NCI-H2196 (cell line): ENCODE measurements at regions not wholly inside any gene's neighbourhood (a gene's known extent, or its start where the extent isn't known, plus 50 kb on each side); places are given as distances from the start of the nearest gene placed in this dataset.

Experiments used
- DNase-seq: peaks from one replicate; lab custom pipeline; 2025; ENCODE audit not compliant: unreplicated experiment; lab: John Stamatoyannopoulos, UW

DNA sequence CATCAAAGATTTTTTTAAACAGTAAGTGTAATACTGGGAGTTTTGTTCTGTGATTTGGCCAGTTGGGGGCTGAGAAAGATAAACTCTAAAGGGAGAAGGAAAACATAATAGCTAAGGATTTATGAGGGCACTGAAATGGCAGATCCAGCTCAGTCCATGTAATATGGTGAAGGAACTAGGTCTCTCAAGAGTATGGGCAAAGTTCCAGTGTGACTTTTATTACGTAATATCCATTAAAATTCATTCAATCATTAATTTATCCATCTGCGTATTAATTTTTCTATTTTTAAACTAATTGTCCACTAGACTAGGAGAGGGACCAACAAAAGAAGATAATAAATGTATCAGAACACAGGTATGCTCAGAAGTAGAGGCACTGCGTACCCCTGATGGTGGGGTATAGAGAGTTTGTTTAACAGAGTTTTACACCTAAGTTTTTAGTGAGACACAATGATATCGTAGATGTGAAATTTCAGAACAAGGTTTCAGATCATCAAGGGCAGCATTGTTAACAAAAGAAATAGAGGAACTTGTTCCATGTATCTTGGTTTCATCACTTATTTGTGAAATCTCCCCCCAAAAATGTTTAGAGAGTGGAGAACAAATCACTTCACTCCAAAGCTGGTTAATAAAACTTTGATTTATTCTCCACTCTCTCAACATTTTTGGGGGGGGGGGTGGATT lies 351.1 kb downstream of the GRXCR1 start:
- no peak for DNase-seq

GRCh38 chr4:43244688-43245382 lies 352.3 kb downstream of the GRXCR1 start:
- no peak for DNase-seq

DNA sequence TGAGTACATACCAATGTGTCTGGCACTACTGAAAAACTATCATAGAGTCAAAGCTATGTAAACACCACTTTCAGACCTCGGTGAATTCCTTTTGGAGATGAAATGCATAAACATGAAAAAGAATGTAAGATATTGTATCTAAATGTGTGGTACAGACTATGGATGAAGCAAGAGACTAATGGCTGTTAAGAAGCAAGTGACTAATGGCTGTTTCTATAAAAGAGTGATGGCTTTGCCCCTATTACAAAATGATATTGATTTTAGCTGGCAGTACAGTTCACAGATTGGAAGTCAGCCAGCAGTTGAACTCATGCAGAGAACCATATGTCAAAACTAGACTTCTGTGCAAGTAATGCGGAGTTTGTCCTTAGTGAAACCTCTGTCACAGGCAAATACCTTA lies 359.3 kb downstream of the GRXCR1 start:
- DNase-seq = no peak

GRCh38 chr4:43253541-43253940 lies 361.0 kb downstream of the GRXCR1 start:
- DNase-seq = no peak

GRCh38 chr4:43264730-43265129 lies 372.2 kb downstream of the GRXCR1 start:
- DNase-seq = no peak

GRCh38 chr4:43271946-43272345 lies 379.4 kb downstream of the GRXCR1 start:
- DNase-seq = no peak

GRCh38 chr4:43274376-43274775 lies 381.9 kb downstream of the GRXCR1 start:
- no peak for DNase-seq

DNA sequence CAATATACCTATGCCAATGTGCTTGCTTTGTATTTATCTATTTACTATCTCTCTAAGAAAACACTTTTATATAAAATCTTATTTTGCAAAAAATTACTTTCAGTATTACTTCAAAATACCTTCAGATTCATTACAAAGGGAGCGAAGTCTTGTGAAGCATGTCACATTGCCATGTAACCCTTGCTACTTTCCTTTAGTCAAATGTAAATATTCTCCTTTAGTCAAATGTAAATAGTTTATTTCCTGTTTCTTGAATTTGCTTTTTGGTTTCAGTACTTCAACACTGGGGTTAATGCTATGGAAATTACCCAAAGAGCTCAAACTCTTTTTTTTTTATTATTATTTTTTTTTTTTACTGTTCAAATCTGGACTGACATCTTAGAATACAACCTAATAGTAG lies 383.3 kb downstream of the GRXCR1 start:
- DNase-seq = no peak

DNA sequence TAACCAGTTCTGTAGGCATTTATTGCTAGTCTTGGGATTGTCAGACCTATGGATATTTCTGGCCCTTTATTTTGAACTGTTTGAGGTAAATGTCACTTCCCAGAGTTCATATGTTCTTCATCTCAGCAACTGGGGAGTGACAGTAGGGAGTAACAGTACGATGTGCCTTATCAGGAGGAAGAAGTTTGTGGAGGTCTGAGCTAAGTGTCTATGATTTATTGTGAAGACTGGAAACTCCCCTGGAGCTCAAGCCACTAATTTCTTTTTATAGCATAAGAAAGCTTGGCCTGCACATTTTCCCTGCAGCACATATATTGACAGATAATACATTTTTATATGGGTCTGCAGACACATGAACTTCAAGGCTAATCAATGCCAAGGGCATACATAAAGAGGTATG lies 383.8 kb downstream of the GRXCR1 start:
- DNase-seq = no peak

DNA sequence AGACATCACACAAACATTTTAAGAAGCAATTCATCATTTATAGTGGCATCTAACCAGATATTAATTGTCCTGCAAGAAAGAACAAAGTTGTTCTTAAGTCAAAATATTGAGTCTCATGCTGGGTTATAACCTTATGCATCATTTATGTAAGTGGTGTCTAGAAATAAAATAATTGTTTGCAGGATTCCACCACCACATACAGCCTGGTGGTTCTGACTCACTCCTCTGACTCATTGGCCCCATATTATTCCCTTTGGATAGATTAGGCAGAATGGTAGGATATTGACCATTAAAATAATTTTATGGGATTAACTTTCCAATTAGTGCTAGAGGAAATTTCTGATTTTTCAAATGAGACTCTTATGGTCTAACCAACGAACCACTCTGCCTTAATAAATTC lies 384.5 kb downstream of the GRXCR1 start:
- no peak for DNase-seq

GRCh38 chr4:43282534-43282933 lies 390.0 kb downstream of the GRXCR1 start:
- DNase-seq = no peak

DNA sequence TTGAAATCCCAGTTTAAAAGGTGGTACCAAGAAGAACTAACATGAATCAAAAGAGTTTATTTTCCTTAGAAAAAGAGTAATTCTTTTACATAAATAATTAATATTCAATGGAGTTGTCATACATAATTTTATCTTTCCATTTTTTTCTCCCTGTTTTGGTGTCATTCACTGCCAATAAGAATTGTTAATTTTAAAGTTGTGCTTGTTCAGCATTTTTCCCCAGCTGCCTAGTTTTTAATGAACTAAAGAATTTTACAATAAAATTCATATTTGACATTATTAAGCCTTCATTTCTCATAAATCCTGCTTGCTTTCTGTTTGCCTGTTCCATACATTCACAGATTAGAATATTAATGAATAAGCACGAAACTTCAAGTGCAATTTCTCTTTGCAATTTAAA lies 393.6 kb downstream of the GRXCR1 start:
- DNase-seq = no peak

DNA sequence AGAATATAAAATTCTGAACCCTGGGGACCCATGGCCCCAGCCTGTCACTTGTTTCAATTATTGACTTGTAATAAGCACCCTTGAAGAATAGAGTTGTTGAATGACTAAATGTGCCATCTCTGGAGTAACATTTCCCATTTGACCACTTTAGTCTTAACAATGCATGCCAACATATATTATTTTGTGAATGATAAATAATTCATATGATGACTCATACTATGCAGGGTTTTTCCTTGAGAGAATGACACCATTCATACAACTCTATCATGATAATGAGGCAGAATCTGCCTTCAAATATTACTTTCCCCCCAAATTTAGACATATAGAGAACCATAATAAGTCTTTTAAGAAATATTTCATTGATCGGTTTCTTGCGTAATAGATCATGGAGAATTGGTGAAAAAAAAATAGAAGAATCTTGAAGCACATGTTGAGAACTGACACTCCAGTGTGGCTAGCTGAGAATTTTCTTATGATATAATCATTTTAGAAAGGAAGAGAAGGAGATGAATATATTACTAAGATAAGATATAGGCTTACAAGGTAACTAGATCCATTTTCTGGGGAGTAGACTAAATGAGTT lies 404.5 kb downstream of the GRXCR1 start:
- no peak for DNase-seq

DNA sequence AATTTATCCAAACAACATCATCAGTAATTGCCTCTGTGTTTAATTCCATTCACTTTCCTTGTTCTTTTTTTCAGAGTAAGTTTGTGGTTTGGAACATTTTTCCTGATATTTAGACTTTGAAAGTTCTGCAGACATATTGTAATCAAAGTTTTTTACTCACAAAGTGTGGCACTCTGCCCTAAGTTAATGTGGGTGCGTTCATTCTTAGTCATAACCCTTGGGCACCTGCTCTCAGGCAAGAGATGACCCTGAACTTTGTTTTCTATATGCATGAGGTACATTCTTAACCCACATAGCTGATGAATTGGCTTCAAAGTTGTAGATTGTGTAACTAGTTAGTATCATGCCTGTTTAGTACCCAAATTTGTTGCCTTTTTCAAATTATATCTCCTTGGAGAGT lies 424.3 kb downstream of the GRXCR1 start:
- DNase-seq = no peak

DNA sequence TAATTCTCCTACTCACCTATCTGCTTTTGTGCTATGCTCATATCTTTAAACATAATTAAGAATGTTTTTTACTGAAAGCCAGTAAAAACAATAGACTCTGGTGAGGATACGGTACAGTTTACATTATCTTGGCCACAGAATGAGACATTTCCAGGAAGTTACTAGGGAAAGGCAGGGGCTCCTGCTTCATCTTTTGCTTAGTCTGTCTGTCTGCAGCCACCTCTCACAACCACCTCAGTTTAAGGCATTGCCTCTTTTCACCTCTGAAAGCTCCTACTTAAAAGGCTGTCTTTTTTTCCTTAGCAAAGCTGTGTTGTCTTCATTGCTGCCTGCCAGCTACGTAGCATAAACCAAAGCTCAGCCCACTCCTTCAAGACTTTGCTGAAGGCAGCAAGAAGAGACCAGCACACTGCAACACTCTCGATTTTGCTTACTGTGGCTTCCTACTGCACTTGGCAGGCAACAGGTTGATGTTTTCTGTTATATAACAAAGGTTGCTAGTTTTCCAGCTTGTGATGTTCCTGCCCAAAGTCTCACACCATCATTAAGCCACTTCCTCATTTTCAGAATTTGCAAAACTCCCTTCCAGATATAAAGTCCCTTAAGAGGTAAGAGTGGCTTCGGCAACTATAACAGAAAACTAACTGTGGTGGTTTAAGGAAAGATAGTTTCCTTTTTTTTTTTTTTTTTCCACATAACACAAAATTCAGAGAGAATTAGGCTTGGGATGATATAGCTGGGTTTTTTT lies 432.9 kb downstream of the GRXCR1 start:
- no peak for DNase-seq

- no peak for DNase-seq
These were observed 437.8 kb downstream of the GRXCR1 start for GRCh38 chr4:43330288-43330687.

DNA sequence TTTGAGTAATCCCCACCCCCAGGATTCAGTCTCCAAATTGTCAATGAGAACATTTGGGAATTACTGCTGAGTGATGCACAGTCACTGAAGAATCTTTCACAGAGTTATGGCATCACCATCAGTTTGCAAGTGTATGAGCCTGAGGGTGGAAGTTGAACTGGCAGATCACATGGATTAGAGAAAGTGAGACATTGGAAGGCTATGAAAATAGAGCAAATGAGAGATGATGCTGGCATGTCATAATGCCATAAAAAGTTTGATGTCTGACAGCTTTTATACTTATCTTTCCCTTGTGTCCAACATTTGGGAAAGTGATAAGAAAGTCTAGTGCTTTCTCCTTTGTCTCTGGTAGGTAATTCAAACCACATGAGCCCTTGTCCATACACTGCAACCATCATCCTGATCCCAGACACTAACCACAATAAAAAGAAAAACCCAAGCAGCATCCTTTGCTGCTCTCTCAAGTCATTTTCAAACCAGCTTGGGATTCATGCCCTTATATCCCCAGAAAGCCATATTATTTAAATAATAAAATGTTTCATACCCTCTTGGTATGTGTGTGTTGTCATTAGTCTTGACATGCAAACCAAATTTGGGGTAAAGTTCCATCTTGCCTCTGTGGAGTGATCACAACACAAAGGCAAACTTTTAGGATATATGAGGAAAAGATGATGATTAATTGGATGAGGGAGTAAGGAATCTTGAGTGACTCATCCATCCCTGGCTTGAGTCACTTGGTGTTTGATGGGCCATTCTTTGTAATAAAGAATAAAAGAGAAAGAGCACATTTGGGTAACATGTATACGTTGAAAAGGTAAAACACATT lies 438.9 kb downstream of the GRXCR1 start:
- no peak for DNase-seq

GRCh38 chr4:43332052-43332425 lies 439.5 kb downstream of the GRXCR1 start:
- DNase-seq = no peak

GRCh38 chr4:43337707-43338106 lies 445.2 kb downstream of the GRXCR1 start:
- no peak for DNase-seq

- DNase-seq = no peak
These were observed 446.9 kb downstream of the GRXCR1 start for GRCh38 chr4:43339435-43339834.

- DNase-seq = no peak
These were observed 449.2 kb downstream of the GRXCR1 start for GRCh38 chr4:43341741-43342140.
